ENCODE measurements at regions not wholly inside any gene's neighbourhood (a gene's known extent, or its start where the extent isn't known, plus 50 kb on each side); places are given as distances from the start of the nearest gene placed in this dataset.

- TF ChIP-seq EZH2 (IDR thresholded peaks at IDR 0.05; ENCODE audit: insufficient read depth, low read length), result no peak
- no peak for TF ChIP-seq CTCF (IDR thresholded peaks at IDR 0.05; ENCODE audit: insufficient read depth, low read depth, low read length)
Observed at GRCh38 chr20:40939667-40940066, 89.0 kb upstream of the TOP1 start.
